Neural cell (in vitro differentiated cells): ENCODE measurements at regions not wholly inside any gene's neighbourhood (a gene's known extent, or its start where the extent isn't known, plus 50 kb on each side); places are given as distances from the start of the nearest gene placed in this dataset.

Experiments used
- CTCF ChIP-seq: fragments of 450-650 bp; IDR thresholded peaks from 2 replicates; pipeline ENCODE4 v1.5.1; 2014; ENCODE audit warnings: antibody characterized with exemption, mild to moderate bottlenecking, moderate library complexity; ENCODE audit not compliant: poor library complexity, severe bottlenecking
- EZH2 ChIP-seq: fragments of 200-600, 300-800 bp; shearing (Covaris generic), sonication (generic); IDR thresholded peaks from 2 replicates; pipeline ENCODE4 v1.6.1; 2014; ENCODE audit warnings: antibody characterized with exemption, low read length, borderline replicate concordance, mild to moderate bottlenecking; ENCODE audit not compliant: insufficient read depth, poor library complexity, severe bottlenecking
- REST ChIP-seq: IDR thresholded peaks from 2 replicates; pipeline ENCODE4 v1.6.1; 2012; ENCODE audit warnings: borderline replicate concordance
- SMC3 ChIP-seq: fragments of 450-650 bp; conservative IDR thresholded peaks from 2 replicates; pipeline ENCODE4 v1.6.1; 2014; ENCODE audit warnings: antibody characterized with exemption, mild to moderate bottlenecking, moderate library complexity; ENCODE audit not compliant: poor library complexity
- TAF1 ChIP-seq: IDR thresholded peaks from 2 replicates; pipeline ENCODE4 v1.6.1; 2012; ENCODE audit warnings: low read depth

GRCh38 chr5:15263942-15264341 is 236.0 kb upstream of the FBXL7 start:
- TF ChIP-seq CTCF = no peak
- no peak for TF ChIP-seq TAF1
- TF ChIP-seq SMC3 = no peak
- TF ChIP-seq EZH2 = no peak
- no peak for TF ChIP-seq REST
